CD14-positive monocyte (primary cell): ENCODE measurements at regions not wholly inside any gene's neighbourhood (a gene's known extent, or its start where the extent isn't known, plus 50 kb on each side); places are given as distances from the start of the nearest gene placed in this dataset.

Experiments
- DNase-seq, 3 donors: peaks; one replicate each; pipeline ENCODE4 v3.0.0-alpha.2; 2011 to 2022
- H2AFZ ChIP-seq: 2 replicates; pipeline ENCODE4 v1.6.0; 2012; ENCODE audit warnings: mild to moderate bottlenecking, low read depth, low read length, inconsistent platforms; ENCODE audit not compliant: insufficient read depth, poor library complexity, severe bottlenecking
- H3K27ac ChIP-seq, 2 donors: 1 replicate in 1 of 2; 2 replicates in 1 of 2; pipeline ENCODE4 v1.5.1; 2012 to 2013; ENCODE audit warnings: low read length in 2 of 2, control low read depth in 1 of 2, inconsistent platforms in 1 of 2, low read depth in 1 of 2, mild to moderate bottlenecking in 1 of 2
- H3K27me3 ChIP-seq, 2 donors: one replicate each; pipeline versions ENCODE4 v1.6.0 to v1.6.1; 2011 to 2013; ENCODE audit warnings: low read length in 2 of 2; ENCODE audit not compliant: control insufficient read depth in 2 of 2, insufficient read depth in 2 of 2
- H3K36me3 ChIP-seq, 2 donors: replicated peaks in 1 of 2; 1 replicate in 1 of 2; 2 replicates in 1 of 2; pipeline versions ENCODE4 v1.5.1 to v1.6.1; 2012 to 2013; ENCODE audit warnings: low read length in 2 of 2, control low read depth in 1 of 2, inconsistent platforms in 1 of 2, mild to moderate bottlenecking in 1 of 2; ENCODE audit not compliant: insufficient read depth in 2 of 2, control insufficient read depth in 1 of 2
- H3K4me1 ChIP-seq, 2 donors: 1 replicate in 1 of 2; 2 replicates in 1 of 2; pipeline versions ENCODE4 v1.5.1 to v1.6.1; 2012 to 2013; ENCODE audit warnings: low read length in 2 of 2, control low read depth in 1 of 2, inconsistent platforms in 1 of 2, mild to moderate bottlenecking in 1 of 2, moderate library complexity in 1 of 2; ENCODE audit not compliant: insufficient read depth in 2 of 2, control insufficient read depth in 1 of 2
- H3K4me2 ChIP-seq: replicated peaks from 2 replicates; pipeline ENCODE3; 2012; ENCODE audit warnings: low read length, moderate library complexity, mild to moderate bottlenecking; ENCODE audit not compliant: poor library complexity, severe bottlenecking; ENCODE audit errors: extremely low read depth
- H3K4me3 ChIP-seq, 3 experiments: fragments of 200-600 bp in 1 of 3; sonication (generic) in 1 of 3; replicated peaks in 1 of 3; 1 replicate in 2 of 3; 2 replicates in 1 of 3; pipeline ENCODE4 v1.5.1; 2011 to 2013; ENCODE audit warnings: low read length in 3 of 3, mild to moderate bottlenecking in 3 of 3, control low read depth in 2 of 3, low read depth in 2 of 3, inconsistent platforms in 1 of 3, moderate library complexity in 1 of 3
- H3K79me2 ChIP-seq: 2 replicates; pipeline ENCODE4 v1.6.0; 2012; ENCODE audit warnings: mild to moderate bottlenecking, control low read depth, inconsistent platforms, low read length, moderate library complexity; ENCODE audit not compliant: insufficient read depth
- H3K9ac ChIP-seq: 2 replicates; pipeline ENCODE4 v1.6.0; 2017; ENCODE audit warnings: low read length, mild to moderate bottlenecking; ENCODE audit not compliant: insufficient read depth, poor library complexity, severe bottlenecking
- H3K9me3 ChIP-seq, 2 donors: replicated peaks in 1 of 2; 1 replicate in 1 of 2; 2 replicates in 1 of 2; pipeline versions ENCODE4 v1.5.1 to v1.6.1; 2012 to 2013; ENCODE audit warnings: low read length in 2 of 2, control low read depth in 1 of 2; ENCODE audit not compliant: control insufficient read depth in 1 of 2, insufficient read depth in 1 of 2
- H4K20me1 ChIP-seq: 2 replicates; pipeline ENCODE4 v1.6.0; 2012; ENCODE audit warnings: mild to moderate bottlenecking, low read length, control low read depth, moderate library complexity; ENCODE audit not compliant: insufficient read depth
- H3K27ac Mint-ChIP-seq, 7 donors: one replicate each; pipeline ENCODE4 v1.8.0; 2020; ENCODE audit warnings: mild to moderate bottlenecking in 7 of 7, mixed read lengths in 7 of 7, moderate library complexity in 6 of 7, inconsistent platforms in 2 of 7
- H3K27me3 Mint-ChIP-seq, 3 donors: one replicate each; pipeline ENCODE4 v1.8.0; 2021 to 2022; ENCODE audit warnings: low read depth in 3 of 3, mild to moderate bottlenecking in 3 of 3, mixed read lengths in 3 of 3, moderate library complexity in 3 of 3, inconsistent platforms in 1 of 3
- H3K36me3 Mint-ChIP-seq, 2 donors: one replicate each; pipeline ENCODE4 v1.8.0; 2020; ENCODE audit warnings: mixed read lengths in 2 of 2, inconsistent platforms in 1 of 2, mild to moderate bottlenecking in 1 of 2
- H3K4me1 Mint-ChIP-seq: one replicate; pipeline ENCODE4 v1.8.0; 2020; ENCODE audit warnings: mild to moderate bottlenecking, mixed read lengths
- H3K4me3 Mint-ChIP-seq, 2 donors: one replicate each; pipeline ENCODE4 v1.8.0; 2020; ENCODE audit warnings: mild to moderate bottlenecking in 2 of 2, mixed read lengths in 2 of 2, moderate library complexity in 1 of 2
- H3K9me3 Mint-ChIP-seq, 7 donors: one replicate each; pipeline ENCODE4 v1.8.0; 2020 to 2022; ENCODE audit warnings: mixed read lengths in 7 of 7, mild to moderate bottlenecking in 6 of 7, moderate library complexity in 6 of 7, inconsistent platforms in 2 of 7
- CTCF ChIP-seq: fragments of 200-600 bp; IDR thresholded peaks from one replicate; pipeline ENCODE4 v1.8.0; 2022; ENCODE audit warnings: antibody characterized with exemption, mild to moderate bottlenecking
- WGBS: methylation state at CpG from one replicate; pipeline ENCODE4 v1.1.5; 2013; ENCODE audit warnings: missing lambda C conversion rate; ENCODE audit not compliant: insufficient coverage; 5-methylcytosine and 5-hydroxymethylcytosine counted together
- intact Hi-C, 2 donors: fragments of 100-400 bp; cut with micrococcal nuclease; formaldehyde crosslinking; loops; one replicate each; pipeline versions ENCODE4 v1.15.0 to v1.15.1; 2023

- 23% methylated on average over 26 of the region's 36 CpGs for WGBS
- H3K9me3 Mint-ChIP-seq: peaks cover 0 to 19% (median 5%) of the 10 kb centered on the region in 7 donors
- H2AFZ ChIP-seq: no peak overlapping the region
Observed at GRCh38 chr15:23877502-23878412, 190.7 kb upstream of the NDN start.

GRCh38 chr15:23881291-23881690 lies 194.2 kb upstream of the NDN start:
- Histone ChIP-seq H3K9ac (no peak overlapping the region), H3K4me1 (no peaks in the 10 kb centered on the region), H2AFZ (no peak overlapping the region), H3K9me3 (peaks cover 7 to 9% of the 10 kb centered on the region in 2 donors), H3K27ac (no peak overlapping the region), H3K4me3 (no peak overlapping the region), H3K36me3 (no peaks in the 10 kb centered on the region), H4K20me1 (no peaks in the 10 kb centered on the region), H3K79me2 (no peaks in the 10 kb centered on the region), H3K4me2 (no peak overlapping the region), H3K27me3 (no peaks in the 10 kb centered on the region)
- H3K27me3 Mint-ChIP-seq: peaks cover 0 to 4% (median 4%) of the 10 kb centered on the region in 3 donors
- H3K9me3 Mint-ChIP-seq: peaks cover 2 to 11% (median 5%) of the 10 kb centered on the region in 7 donors
- 82% methylated on average over 6 of the region's 9 CpGs for WGBS
- H3K4me3 Mint-ChIP-seq: no peak overlapping the region
- H3K4me1 Mint-ChIP-seq: no peaks in the 10 kb centered on the region
- H3K36me3 Mint-ChIP-seq: no peaks in the 10 kb centered on the region
- no peak for TF ChIP-seq CTCF
- no peak overlapping the region for H3K27ac Mint-ChIP-seq
- no peak for DNase-seq
- intact Hi-C loops: no loop called here

More at GRCh38 chr15:23877502-23878412, 190.7 kb upstream of the NDN start:
- no peaks in the 10 kb centered on the region for H4K20me1 ChIP-seq
- peaks cover 7 to 9% of the 10 kb centered on the region in 2 donors for H3K9me3 ChIP-seq
- H3K9ac ChIP-seq: no peak overlapping the region
- H3K27me3 Mint-ChIP-seq: peaks cover 3 to 4% (median 4%) of the 10 kb centered on the region in 3 donors
- no peak overlapping the region for H3K4me3 Mint-ChIP-seq
- no peak overlapping the region for H3K27ac ChIP-seq
- intact Hi-C loops: no loop called here
- no peak overlapping the region for H3K27ac Mint-ChIP-seq
- H3K4me2 ChIP-seq: no peak overlapping the region
- no peaks in the 10 kb centered on the region for H3K4me1 Mint-ChIP-seq
- peak; percentile 35 for TF ChIP-seq CTCF
- no peaks in the 10 kb centered on the region for H3K36me3 ChIP-seq
- no peak for DNase-seq
- no peaks in the 10 kb centered on the region for H3K4me1 ChIP-seq
- H3K27me3 ChIP-seq: no peaks in the 10 kb centered on the region
- no peaks in the 10 kb centered on the region for H3K79me2 ChIP-seq
- H3K36me3 Mint-ChIP-seq: no peaks in the 10 kb centered on the region
- no peak overlapping the region for H3K4me3 ChIP-seq
